HG02970 (cell line): ENCODE measurements at regions not wholly inside any gene's neighbourhood (a gene's known extent, or its start where the extent isn't known, plus 50 kb on each side); places are given as distances from the start of the nearest gene placed in this dataset.

Experiments used
- ATAC-seq: cut with Tn5 transposase; IDR thresholded peaks from one replicate; pipeline ENCODE4 v1.9.1; 2021; ENCODE audit warnings: mild to moderate bottlenecking, moderate library complexity, moderate number of reproducible peaks; ENCODE audit not compliant: unreplicated experiment, low FRiP score

DNA sequence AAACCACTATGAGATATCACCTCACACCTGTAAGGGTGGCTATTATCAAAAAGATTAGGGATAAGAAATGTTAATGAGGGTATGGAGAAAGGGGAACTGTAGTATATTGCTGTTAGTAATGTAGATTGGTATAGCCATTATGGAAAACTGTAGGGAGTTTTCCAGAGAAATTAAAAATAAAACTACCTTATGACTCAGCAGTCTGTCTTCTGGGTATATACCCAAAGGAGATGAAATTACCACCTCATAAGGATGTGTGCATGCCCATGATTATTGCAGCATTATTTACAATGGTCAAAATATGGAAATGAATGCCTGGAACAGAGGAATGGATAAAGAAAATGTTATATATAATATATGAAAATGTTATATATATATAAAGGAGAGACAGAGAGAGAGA, 303.8 kb downstream of the METTL15 start:
- no peak for ATAC-seq

DNA sequence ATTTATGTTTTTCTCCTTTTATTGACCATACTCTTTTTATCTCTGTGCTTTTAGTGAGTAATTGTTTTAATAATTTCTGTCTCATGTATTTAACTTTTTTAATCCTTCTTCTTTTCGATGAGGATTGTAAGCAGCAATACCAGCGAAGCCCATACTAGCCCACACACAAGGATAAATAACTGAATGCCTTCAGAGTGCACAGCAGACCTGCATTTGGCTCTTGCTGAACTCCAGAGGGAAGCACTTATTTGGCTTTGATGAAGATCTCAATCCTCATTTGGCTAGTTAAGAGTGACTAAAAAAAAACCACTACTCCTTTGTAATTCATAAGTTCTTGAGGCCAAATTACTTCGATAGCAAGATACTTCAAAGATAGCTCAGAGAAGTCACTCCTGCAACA, 293.3 kb downstream of the METTL15 start:
- ATAC-seq: no peak

DNA sequence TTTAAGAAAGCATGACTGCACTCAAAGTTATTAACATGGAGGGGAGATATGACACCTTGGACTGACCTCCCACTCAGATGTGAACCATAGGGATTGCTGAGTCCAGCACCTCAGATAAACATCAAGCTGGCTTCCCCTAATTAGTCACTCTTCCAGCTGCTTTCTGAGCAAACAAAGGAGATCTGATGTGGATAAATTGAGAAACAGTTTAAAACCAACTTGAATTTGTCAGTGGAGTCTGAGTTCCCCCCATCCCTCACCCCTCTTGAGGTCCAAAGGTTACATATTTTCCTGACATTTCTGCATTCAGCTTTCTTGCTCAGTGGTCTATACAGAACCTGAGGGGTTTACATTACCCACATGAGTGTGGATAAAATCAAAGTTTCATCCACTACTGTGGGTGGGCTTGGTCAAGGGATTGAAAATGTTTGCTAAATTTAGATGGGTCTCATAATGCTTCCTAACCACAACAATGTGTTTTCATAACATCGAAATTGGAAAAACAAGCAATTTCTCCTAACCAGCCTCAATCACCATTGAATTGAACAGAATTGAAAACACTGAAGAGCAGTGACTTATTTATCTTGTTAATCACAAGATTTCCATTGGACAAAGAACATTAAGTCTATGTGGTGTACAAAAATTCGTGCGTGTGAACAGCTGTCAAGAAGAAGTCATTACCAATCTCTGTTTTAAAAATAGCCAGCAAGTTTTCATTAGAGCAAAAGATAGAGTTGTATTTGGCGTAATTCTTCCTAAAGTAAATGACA, 292.3 kb downstream of the METTL15 start:
- ATAC-seq: no peak

DNA sequence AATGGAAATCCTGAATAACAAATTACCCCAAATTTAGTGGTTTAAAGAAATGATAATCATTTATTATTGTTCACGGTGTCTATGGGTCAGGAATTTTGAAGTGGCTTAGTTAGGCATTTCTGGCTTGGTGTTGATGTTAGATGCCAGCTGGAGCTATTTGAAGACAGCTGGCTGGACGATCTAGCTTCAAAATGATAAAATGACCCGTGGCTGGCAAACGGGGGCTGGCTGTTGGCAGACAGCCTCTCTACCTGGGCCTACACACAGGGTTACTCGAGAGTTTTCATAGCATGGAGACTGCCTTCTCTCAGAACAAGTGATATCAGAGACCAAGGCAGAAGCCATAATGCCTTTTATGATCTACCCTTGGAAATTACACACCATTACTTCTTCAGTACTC, 285.2 kb downstream of the METTL15 start:
- no peak for ATAC-seq

DNA sequence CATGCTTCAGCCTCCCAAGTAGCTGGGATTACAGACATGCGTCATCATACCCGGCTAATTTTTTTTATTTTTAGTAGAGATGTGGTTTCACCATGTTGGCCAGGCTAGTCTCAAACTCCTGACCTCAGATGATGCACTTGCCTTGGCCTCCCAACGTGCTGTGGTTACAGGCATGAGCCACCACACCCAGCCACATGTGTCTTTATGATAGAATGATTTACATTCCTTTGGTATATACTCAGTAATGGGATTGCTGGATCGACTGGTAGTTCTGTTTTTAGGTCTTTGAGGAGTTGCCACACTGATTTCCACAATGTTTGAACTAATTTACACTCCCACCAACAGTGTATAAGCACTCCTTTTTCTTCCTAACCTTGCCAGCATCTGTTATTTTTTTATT, 276.2 kb downstream of the METTL15 start:
- no peak for ATAC-seq

DNA sequence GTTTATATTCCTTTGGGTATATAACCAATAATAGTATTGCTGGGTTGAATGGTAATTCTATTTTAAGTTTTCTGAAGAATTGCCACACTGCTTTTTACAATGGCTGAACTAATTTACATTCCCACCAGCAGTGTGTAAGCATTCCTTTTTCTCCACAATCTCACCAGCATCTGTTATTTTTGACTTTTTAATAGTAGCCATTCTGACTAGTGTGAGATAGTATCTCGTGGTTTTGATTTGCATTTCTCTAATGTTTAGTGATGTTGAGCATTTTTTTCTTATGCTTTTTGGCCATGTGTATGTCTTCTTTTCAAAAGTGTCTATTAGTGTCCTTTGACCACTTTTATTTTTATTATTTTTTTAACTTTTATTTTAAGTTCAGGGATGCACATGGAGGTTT, 275.3 kb downstream of the METTL15 start:
- no peak for ATAC-seq
